Tibial artery (tissue), 4 donors: ENCODE measurements at regions not wholly inside any gene's neighbourhood (a gene's known extent, or its start where the extent isn't known, plus 50 kb on each side); places are given as distances from the start of the nearest gene placed in this dataset.

Source experiments
- DNase-seq, 2 donors: peaks; one replicate each; pipeline ENCODE4 v3.0.0-alpha.2; 2019
- H3K27ac ChIP-seq, 2 donors: fragments of 200-600 bp; sonication (generic) in 1 of 2; 1 replicate in 1 of 2; 2 replicates in 1 of 2; pipeline ENCODE4 v1.5.1; 2018 to 2019; ENCODE audit warnings: mild to moderate bottlenecking in 1 of 2
- H3K27me3 ChIP-seq, 2 donors: fragments of 200-600 bp; sonication (generic) in 1 of 2; one replicate each; pipeline versions ENCODE4 v1.5.1 to v1.6.0; 2016 to 2019
- H3K36me3 ChIP-seq, 3 donors: fragments of 200-600 bp; sonication (generic) in 2 of 3; one replicate each; pipeline ENCODE4 v1.5.1; 2016 to 2019; ENCODE audit warnings: mild to moderate bottlenecking in 2 of 3
- H3K4me1 ChIP-seq, 4 donors: fragments of 200-600 bp; sonication (generic) in 2 of 4; 1 replicate in 3 of 4; 2 replicates in 1 of 4; pipeline ENCODE4 v1.5.1; 2016 to 2019
- H3K4me3 ChIP-seq, 2 donors: fragments of 200-600 bp; sonication (generic) in 1 of 2; 1 replicate in 1 of 2; 2 replicates in 1 of 2; pipeline ENCODE4 v1.5.1; 2018 to 2019; ENCODE audit warnings: mild to moderate bottlenecking in 2 of 2
- H3K9me3 ChIP-seq, 3 donors: fragments of 200-600 bp; sonication (generic) in 1 of 3; one replicate each; pipeline ENCODE4 v1.5.1; 2016 to 2019
- intact Hi-C: fragments of 100-400 bp; cut with DNase I; formaldehyde crosslinking; loops from one replicate; pipeline ENCODE4 v1.15.0; 2023; ENCODE audit warnings: low total_unique reads
- TF ChIP-seq, protein P1 (sequence below), 2 experiments: fragments of 200-600 bp in 1 of 2; fragments of 450-650 bp in 1 of 2; IDR thresholded peaks; one replicate each; pipeline ENCODE4 v1.5.1; 2017 to 2019; ENCODE audit warnings: antibody characterized with exemption in 2 of 2, mild to moderate bottlenecking in 1 of 2, moderate library complexity in 1 of 2

DNA sequence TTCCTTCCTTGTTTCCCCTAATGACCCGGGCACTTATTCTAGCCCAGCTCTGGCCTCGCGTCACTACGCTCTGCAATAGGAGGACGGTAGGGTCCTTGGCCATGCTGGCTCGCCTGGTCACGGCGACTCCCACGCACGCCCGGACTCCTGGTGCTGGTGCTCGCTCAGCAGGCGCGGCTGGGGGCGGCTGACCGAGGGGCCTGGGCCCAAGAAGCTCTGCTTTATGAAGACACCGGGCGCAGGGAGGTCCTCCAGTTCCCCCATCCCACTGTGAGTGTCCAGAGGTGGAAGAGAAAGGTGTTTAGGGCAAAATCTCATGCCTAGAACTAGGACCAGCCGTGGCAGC lies 54.2 kb upstream of the ZNF32 start:
- intact Hi-C loops: no loop called here
- peaks cover 0 to 4% of the 10 kb centered on the region in 2 donors for H3K27me3 ChIP-seq
- H3K36me3 ChIP-seq: no peaks in the 10 kb centered on the region
- TF ChIP-seq, protein P1, sequence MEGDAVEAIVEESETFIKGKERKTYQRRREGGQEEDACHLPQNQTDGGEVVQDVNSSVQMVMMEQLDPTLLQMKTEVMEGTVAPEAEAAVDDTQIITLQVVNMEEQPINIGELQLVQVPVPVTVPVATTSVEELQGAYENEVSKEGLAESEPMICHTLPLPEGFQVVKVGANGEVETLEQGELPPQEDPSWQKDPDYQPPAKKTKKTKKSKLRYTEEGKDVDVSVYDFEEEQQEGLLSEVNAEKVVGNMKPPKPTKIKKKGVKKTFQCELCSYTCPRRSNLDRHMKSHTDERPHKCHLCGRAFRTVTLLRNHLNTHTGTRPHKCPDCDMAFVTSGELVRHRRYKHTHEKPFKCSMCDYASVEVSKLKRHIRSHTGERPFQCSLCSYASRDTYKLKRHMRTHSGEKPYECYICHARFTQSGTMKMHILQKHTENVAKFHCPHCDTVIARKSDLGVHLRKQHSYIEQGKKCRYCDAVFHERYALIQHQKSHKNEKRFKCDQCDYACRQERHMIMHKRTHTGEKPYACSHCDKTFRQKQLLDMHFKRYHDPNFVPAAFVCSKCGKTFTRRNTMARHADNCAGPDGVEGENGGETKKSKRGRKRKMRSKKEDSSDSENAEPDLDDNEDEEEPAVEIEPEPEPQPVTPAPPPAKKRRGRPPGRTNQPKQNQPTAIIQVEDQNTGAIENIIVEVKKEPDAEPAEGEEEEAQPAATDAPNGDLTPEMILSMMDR (IDR thresholded peaks at IDR 0.05): no peak
- H3K27ac ChIP-seq: no peak overlapping the region
- H3K4me1 ChIP-seq: peaks cover 0 to 4% (median 0%) of the 10 kb centered on the region in 4 donors
- H3K4me3 ChIP-seq: no peak overlapping the region
- no peaks in the 10 kb centered on the region for H3K9me3 ChIP-seq
- DNase-seq: no peak

DNA sequence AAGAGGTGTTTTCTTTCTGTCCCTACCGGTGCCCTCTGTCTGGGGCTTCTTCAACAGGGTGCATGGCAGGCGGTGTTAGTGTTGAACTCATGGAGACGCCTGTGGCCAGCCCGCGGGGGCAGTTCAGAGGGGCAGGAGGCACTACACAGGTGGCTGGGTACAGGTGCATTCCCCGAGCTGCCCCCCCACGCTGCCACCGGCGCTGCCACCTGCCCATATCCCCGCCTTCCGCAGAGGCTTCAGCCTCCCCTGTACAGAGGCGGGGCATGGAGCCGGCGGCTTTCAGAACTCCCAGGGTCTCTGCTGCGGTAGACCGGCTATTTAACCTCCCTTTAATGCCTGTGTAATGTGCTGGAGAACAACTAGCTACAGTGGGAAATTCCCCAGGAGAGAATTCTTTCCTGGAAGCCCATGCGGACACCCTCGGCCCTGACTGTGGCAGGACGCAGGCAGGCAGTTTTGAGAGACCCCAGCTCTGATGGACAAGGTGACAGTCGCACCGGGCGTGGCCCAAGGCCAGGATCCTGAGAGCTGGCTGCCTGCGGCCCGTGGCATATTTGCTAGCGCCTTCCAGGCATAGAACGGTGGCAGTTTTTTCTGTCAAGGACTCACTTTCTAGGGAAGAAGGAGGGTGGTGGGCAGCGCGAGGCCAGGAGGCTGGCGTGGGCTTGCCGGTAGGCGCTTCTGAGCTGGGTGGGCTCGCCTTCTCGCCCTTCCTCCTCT lies 53.7 kb upstream of the ZNF32 start:
- H3K4me1 ChIP-seq: peaks cover 0 to under 1% (median 0%) of the 10 kb centered on the region in 4 donors
- no peak for DNase-seq
- peaks cover 0 to 4% of the 10 kb centered on the region in 2 donors for H3K27me3 ChIP-seq

DNA sequence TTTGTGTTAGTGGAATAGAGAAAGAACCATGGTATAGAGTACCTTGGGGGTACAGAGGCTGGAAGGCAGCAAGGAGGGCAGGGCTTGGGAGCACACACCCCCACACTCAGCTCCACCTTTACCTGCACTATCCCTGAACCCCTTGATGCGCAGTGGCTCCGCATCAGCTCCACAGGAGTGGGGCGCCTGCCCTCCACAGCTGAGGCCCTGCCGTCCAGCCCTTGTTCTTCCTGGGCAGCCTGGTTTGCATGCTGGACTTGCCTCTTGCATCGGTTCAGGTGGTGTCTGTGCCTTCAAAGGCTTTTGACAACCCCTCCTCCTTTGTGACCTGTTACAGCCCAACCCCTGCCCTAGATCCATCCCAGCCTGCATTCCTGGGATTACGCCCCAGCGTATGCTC lies 52.6 kb upstream of the ZNF32 start:
- H3K9me3 ChIP-seq: no peaks in the 10 kb centered on the region
- intact Hi-C loops: no loop called here

More for the DNA sequence above, 53.7 kb upstream of the ZNF32 start:
- H3K4me3 ChIP-seq: no peak overlapping the region
- intact Hi-C loops: no loop called here
- H3K27ac ChIP-seq: no peak overlapping the region
- TF ChIP-seq, protein P1 (IDR thresholded peaks at IDR 0.05): no peak
- H3K36me3 ChIP-seq: no peaks in the 10 kb centered on the region
- no peaks in the 10 kb centered on the region for H3K9me3 ChIP-seq

DNA sequence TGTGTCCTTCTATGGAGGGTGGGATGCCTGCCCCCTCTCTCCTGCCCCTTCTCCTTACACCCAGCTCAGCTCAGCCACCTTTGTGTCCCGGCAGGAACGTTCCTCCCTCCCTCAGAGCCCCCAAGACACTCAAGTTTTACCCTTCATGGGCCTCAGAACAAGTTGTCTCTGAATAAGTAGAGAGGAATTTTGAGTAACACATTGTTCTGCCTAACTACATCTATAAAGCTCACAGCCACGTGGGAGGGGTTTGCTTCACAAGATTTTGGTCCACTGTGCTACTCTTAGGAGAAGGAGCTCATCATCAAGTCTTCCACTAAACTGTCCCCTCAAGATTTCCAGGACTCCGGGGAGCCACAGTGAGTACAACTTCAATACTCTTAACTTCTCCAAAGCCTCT lies 51.6 kb upstream of the ZNF32 start:
- no peak for DNase-seq
- intact Hi-C loops: no loop called here
- no peaks in the 10 kb centered on the region for H3K9me3 ChIP-seq
- H3K27ac ChIP-seq: no peak overlapping the region
- H3K27me3 ChIP-seq: peaks cover 0 to 4% of the 10 kb centered on the region in 2 donors
- TF ChIP-seq, protein P1 (IDR thresholded peaks at IDR 0.05): no peak
- no peak overlapping the region for H3K4me3 ChIP-seq
- H3K36me3 ChIP-seq: no peaks in the 10 kb centered on the region
- no peaks in the 10 kb centered on the region for H3K4me1 ChIP-seq

More for the DNA sequence above, 52.6 kb upstream of the ZNF32 start:
- Histone ChIP-seq H3K27ac (no peak overlapping the region), H3K4me3 (no peak overlapping the region), H3K4me1 (no peaks in the 10 kb centered on the region), H3K36me3 (no peaks in the 10 kb centered on the region), H3K27me3 (peaks cover 0 to 4% of the 10 kb centered on the region in 2 donors)
- TF ChIP-seq, protein P1 (IDR thresholded peaks at IDR 0.05): no peak
- no peak for DNase-seq

DNA sequence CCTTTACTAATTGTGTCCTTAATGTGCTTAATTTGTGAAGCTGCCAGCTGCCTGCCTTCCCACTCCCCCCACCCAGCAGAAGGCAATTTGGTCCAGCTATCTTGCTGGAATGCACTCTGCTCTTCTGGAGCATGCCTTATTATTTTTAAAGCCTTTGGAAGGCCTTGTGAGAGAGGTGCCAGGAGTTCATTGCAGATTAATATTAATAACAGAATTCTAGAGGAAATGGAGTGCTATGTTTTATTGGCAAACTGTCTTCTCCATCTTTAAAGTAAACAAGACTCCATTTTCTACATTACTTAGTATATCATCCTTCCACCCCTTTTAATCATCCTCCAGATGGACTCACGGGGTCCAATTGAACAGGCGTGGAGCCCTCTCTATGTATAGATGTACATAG lies 50.8 kb upstream of the ZNF32 start:
- Histone ChIP-seq H3K27me3 (peaks cover 0 to 4% of the 10 kb centered on the region in 2 donors), H3K27ac (no peak overlapping the region), H3K9me3 (no peaks in the 10 kb centered on the region), H3K4me1 (no peaks in the 10 kb centered on the region), H3K36me3 (no peaks in the 10 kb centered on the region), H3K4me3 (no peak overlapping the region)
- TF ChIP-seq, protein P1 (IDR thresholded peaks at IDR 0.05): no peak
- no peak for DNase-seq
- intact Hi-C loops: loop anchor here (10.0 kb wide), 1 partner anchor 345 kb away; no protein-coding TSS in a partner anchor
